ENCODE measurements at regions not wholly inside any gene's neighbourhood (a gene's known extent, or its start where the extent isn't known, plus 50 kb on each side); places are given as distances from the start of the nearest gene placed in this dataset.

DNA sequence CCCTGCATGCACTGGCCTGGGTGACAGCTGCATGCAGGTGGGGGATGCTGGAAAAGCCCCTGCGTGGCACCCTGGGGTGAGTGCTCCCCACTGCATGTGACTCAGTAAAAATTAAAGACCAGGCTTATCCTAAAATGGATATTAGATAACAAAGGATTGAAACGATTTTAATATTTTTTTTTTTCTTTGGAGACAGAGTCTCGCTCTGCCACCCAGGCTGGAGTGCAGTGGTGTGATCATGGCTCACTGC is 334.9 kb downstream of the C16orf95 start:
- TF ChIP-seq, protein P1, sequence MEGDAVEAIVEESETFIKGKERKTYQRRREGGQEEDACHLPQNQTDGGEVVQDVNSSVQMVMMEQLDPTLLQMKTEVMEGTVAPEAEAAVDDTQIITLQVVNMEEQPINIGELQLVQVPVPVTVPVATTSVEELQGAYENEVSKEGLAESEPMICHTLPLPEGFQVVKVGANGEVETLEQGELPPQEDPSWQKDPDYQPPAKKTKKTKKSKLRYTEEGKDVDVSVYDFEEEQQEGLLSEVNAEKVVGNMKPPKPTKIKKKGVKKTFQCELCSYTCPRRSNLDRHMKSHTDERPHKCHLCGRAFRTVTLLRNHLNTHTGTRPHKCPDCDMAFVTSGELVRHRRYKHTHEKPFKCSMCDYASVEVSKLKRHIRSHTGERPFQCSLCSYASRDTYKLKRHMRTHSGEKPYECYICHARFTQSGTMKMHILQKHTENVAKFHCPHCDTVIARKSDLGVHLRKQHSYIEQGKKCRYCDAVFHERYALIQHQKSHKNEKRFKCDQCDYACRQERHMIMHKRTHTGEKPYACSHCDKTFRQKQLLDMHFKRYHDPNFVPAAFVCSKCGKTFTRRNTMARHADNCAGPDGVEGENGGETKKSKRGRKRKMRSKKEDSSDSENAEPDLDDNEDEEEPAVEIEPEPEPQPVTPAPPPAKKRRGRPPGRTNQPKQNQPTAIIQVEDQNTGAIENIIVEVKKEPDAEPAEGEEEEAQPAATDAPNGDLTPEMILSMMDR (conservative IDR thresholded peaks at IDR 0.05) = no peak
- peaks cover 4% of the 10 kb centered on the region for H3K9me3 Mint-ChIP-seq
- Histone ChIP-seq H3K4me3 (ENCODE audit: low read length) (no peak overlapping the region), H3K27me3 (ENCODE audit: control insufficient read depth, insufficient read depth, low read length, poor library complexity, severe bottlenecking) (no peaks in the 10 kb centered on the region), H3K9me3 (ENCODE audit: control insufficient read depth, low read length) (no peaks in the 10 kb centered on the region), H3K9ac (ENCODE audit: extremely low read depth, low read length, poor library complexity, severe bottlenecking) (no peak overlapping the region), H3K36me3 (ENCODE audit: control insufficient read depth, insufficient read depth, low read length) (no peaks in the 10 kb centered on the region), H3K4me1 (ENCODE audit: control insufficient read depth, insufficient read depth, low read length) (peaks cover 3% of the 10 kb centered on the region), H3K27ac (ENCODE audit: low read depth, low read length) (no peak overlapping the region)
- no peak for DNase-seq
- no peaks in the 10 kb centered on the region for H3K27me3 Mint-ChIP-seq (ENCODE audit: insufficient read depth)
- H3K36me3 Mint-ChIP-seq (ENCODE audit: low read depth) = no peaks in the 10 kb centered on the region
- H3K27ac Mint-ChIP-seq = no peak overlapping the region
- WGBS, 2 experiments (ENCODE audit: insufficient coverage in 1 of 2, insufficient read length in 1 of 2) = 62 to 83% methylated on average over 2 to 3 of the region's 3 CpGs
- peaks cover 12% of the 10 kb centered on the region for H3K4me1 Mint-ChIP-seq
- H3K4me3 Mint-ChIP-seq = no peak overlapping the region

DNA sequence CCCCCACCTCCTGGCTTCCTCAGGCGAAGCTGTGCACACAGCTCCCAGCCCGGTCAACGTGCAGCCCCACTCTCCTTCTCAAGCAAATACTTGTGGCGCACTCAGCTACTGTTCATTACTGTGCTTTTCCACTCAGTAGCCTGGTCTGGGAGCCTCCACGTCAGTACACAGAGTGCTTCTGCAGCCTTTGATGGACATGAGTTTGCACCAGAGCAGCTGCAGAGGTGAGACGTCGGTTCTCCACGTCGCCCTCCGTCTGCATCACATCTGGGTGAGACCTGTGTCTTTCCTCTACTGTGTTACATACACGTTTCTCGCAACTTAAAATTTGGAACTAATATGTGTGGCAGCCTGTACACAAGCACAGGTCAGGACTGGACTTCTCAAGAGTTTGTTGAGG is 334.3 kb downstream of the C16orf95 start:
- no peaks in the 10 kb centered on the region for H3K27me3 ChIP-seq (ENCODE audit: control insufficient read depth, insufficient read depth, low read length, poor library complexity, severe bottlenecking)
- DNase-seq = no peak
- H3K9me3 ChIP-seq (ENCODE audit: control insufficient read depth, low read length) = no peaks in the 10 kb centered on the region
- Mint-ChIP-seq H3K36me3 (ENCODE audit: low read depth) (no peaks in the 10 kb centered on the region), H3K27ac (no peak overlapping the region), H3K4me1 (peaks cover 12% of the 10 kb centered on the region), H3K27me3 (ENCODE audit: insufficient read depth) (no peaks in the 10 kb centered on the region), H3K9me3 (peaks cover 9% of the 10 kb centered on the region), H3K4me3 (no peak overlapping the region)
- no peak overlapping the region for H3K4me3 ChIP-seq (ENCODE audit: low read length)
- no peaks in the 10 kb centered on the region for H3K36me3 ChIP-seq (ENCODE audit: control insufficient read depth, insufficient read depth, low read length)
- 91 to 95% methylated on average over 12 of the region's 12 CpGs for WGBS, 2 experiments (ENCODE audit: insufficient coverage in 1 of 2, insufficient read length in 1 of 2)
- TF ChIP-seq, protein P1 (conservative IDR thresholded peaks at IDR 0.05) = no peak
- no peak overlapping the region for H3K9ac ChIP-seq (ENCODE audit: extremely low read depth, low read length, poor library complexity, severe bottlenecking)
- H3K4me1 ChIP-seq (ENCODE audit: control insufficient read depth, insufficient read depth, low read length) = peaks cover 3% of the 10 kb centered on the region
- no peak overlapping the region for H3K27ac ChIP-seq (ENCODE audit: low read depth, low read length)

DNA sequence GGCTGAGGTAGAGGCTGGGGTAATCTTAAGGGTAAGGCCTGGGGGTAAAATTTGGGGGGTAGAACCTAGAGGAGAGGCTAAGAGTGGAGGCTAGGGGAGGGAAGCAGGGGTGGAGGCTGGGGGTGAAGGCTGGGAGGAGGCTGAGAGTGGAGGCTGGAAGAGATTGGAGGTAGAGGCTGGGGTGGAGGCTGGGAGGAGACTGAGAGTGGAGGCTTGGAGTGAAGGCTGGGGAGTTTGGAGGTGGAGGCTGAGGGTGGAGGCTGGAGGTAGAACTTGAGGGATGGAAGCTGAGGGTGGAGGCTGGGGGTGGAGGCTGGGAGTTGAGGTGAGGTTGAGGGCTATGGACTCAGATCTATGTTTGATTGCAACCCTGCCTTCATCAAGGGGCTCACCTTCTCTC is 333.6 kb downstream of the C16orf95 start:
- Mint-ChIP-seq H3K27ac (no peak overlapping the region), H3K9me3 (peaks cover 9% of the 10 kb centered on the region), H3K27me3 (ENCODE audit: insufficient read depth) (no peaks in the 10 kb centered on the region), H3K4me1 (peaks cover 12% of the 10 kb centered on the region), H3K4me3 (no peak overlapping the region), H3K36me3 (ENCODE audit: low read depth) (no peaks in the 10 kb centered on the region)
- Histone ChIP-seq H3K9me3 (ENCODE audit: control insufficient read depth, low read length) (no peaks in the 10 kb centered on the region), H3K27me3 (ENCODE audit: control insufficient read depth, insufficient read depth, low read length, poor library complexity, severe bottlenecking) (no peaks in the 10 kb centered on the region), H3K4me3 (ENCODE audit: low read length) (no peak overlapping the region), H3K4me1 (ENCODE audit: control insufficient read depth, insufficient read depth, low read length) (peaks cover 3% of the 10 kb centered on the region), H3K36me3 (ENCODE audit: control insufficient read depth, insufficient read depth, low read length) (no peaks in the 10 kb centered on the region), H3K27ac (ENCODE audit: low read depth, low read length) (no peak overlapping the region), H3K9ac (ENCODE audit: extremely low read depth, low read length, poor library complexity, severe bottlenecking) (no peak overlapping the region)
- TF ChIP-seq, protein P1 (conservative IDR thresholded peaks at IDR 0.05) = no peak
- no peak for DNase-seq

Data from endodermal cell (in vitro differentiated cells).